ENCODE measurements at regions not wholly inside any gene's neighbourhood (a gene's known extent, or its start where the extent isn't known, plus 50 kb on each side); places are given as distances from the start of the nearest gene placed in this dataset.
"Not testable (repeated sequence)": the region's sequence is repeated elsewhere in the genome, so short reads cannot be mapped to it uniquely, and the experiment has no call there.

- Histone ChIP-seq H3K4me3 (no peak overlapping the region), H3K27ac (no peak overlapping the region)
These were observed 185.8 kb upstream of the SLIT2 start for GRCh38 chr4:20065952-20066351.

- not testable (repeated sequence) for H3K27ac ChIP-seq, H3K4me3 ChIP-seq
These were observed 188.8 kb upstream of the SLIT2 start for GRCh38 chr4:20062857-20063256.

GRCh38 chr4:20062054-20062453 lies 189.7 kb upstream of the SLIT2 start:
- H3K4me3 ChIP-seq: no peak overlapping the region
- H3K27ac ChIP-seq: no peak overlapping the region

- H3K4me3 ChIP-seq: no peak overlapping the region
- H3K27ac ChIP-seq: no peak overlapping the region
These were observed 200.9 kb upstream of the SLIT2 start for GRCh38 chr4:20050768-20051167.

GRCh38 chr4:20049889-20050288 lies 201.8 kb upstream of the SLIT2 start:
- no peak overlapping the region for H3K27ac ChIP-seq
- no peak overlapping the region for H3K4me3 ChIP-seq

GRCh38 chr4:20046931-20047677 lies 204.6 kb upstream of the SLIT2 start:
- no peak overlapping the region for H3K27ac ChIP-seq
- H3K4me3 ChIP-seq: no peak overlapping the region

- no peak overlapping the region for H3K27ac ChIP-seq
- H3K4me3 ChIP-seq: no peak overlapping the region
These were observed 205.5 kb upstream of the SLIT2 start for GRCh38 chr4:20046179-20046578.

- no peak overlapping the region for H3K4me3 ChIP-seq
- no peak overlapping the region for H3K27ac ChIP-seq
These were observed 206.7 kb upstream of the SLIT2 start for GRCh38 chr4:20044966-20045365.

- Histone ChIP-seq H3K27ac (no peak overlapping the region), H3K4me3 (no peak overlapping the region)
These were observed 207.2 kb upstream of the SLIT2 start for GRCh38 chr4:20044502-20044911.

GRCh38 chr4:20043991-20044390 lies 207.7 kb upstream of the SLIT2 start:
- Histone ChIP-seq H3K4me3 (no peak overlapping the region), H3K27ac (peak overlapping the region in 1 of 21 experiments; percentile 4)

GRCh38 chr4:20042769-20043168 lies 208.9 kb upstream of the SLIT2 start:
- Histone ChIP-seq H3K27ac (no peak overlapping the region), H3K4me3 (no peak overlapping the region)

GRCh38 chr4:20041839-20042407 lies 209.8 kb upstream of the SLIT2 start:
- no peak overlapping the region for H3K4me3 ChIP-seq
- no peak overlapping the region for H3K27ac ChIP-seq

GRCh38 chr4:20037745-20038144 lies 214.0 kb upstream of the SLIT2 start:
- Histone ChIP-seq H3K4me3 (no peak overlapping the region), H3K27ac (no peak overlapping the region)

GRCh38 chr4:20030108-20030507 lies 221.6 kb upstream of the SLIT2 start:
- Histone ChIP-seq H3K27ac (no peak overlapping the region), H3K4me3 (no peak overlapping the region)

- Histone ChIP-seq H3K4me3 (no peak overlapping the region), H3K27ac (no peak overlapping the region)
These were observed 223.1 kb upstream of the SLIT2 start for GRCh38 chr4:20028645-20029044.

- Histone ChIP-seq H3K4me3 (no peak overlapping the region), H3K27ac (no peak overlapping the region)
These were observed 225.2 kb upstream of the SLIT2 start for GRCh38 chr4:20026456-20026855.

- Histone ChIP-seq H3K4me3 (no peak overlapping the region), H3K27ac (no peak overlapping the region)
These were observed 229.2 kb upstream of the SLIT2 start for GRCh38 chr4:20022471-20022870.

GRCh38 chr4:20020056-20020455 lies 231.6 kb upstream of the SLIT2 start:
- no peak overlapping the region for H3K4me3 ChIP-seq
- H3K27ac ChIP-seq: no peak overlapping the region

- Histone ChIP-seq H3K4me3 (no peak overlapping the region), H3K27ac (no peak overlapping the region)
These were observed 232.2 kb upstream of the SLIT2 start for GRCh38 chr4:20019310-20020015.

GRCh38 chr4:20017777-20018115 lies 234.0 kb upstream of the SLIT2 start:
- no peak overlapping the region for H3K27ac ChIP-seq
- H3K4me3 ChIP-seq: no peak overlapping the region

GRCh38 chr4:20017070-20017776 lies 234.5 kb upstream of the SLIT2 start:
- no peak overlapping the region for H3K27ac ChIP-seq
- no peak overlapping the region for H3K4me3 ChIP-seq
